ENCODE measurements at regions not wholly inside any gene's neighbourhood (a gene's known extent, or its start where the extent isn't known, plus 50 kb on each side); places are given as distances from the start of the nearest gene placed in this dataset.

GRCh38 chr2:4416431-4416830 lies 713.1 kb downstream of the DCDC2C start:
- no peak overlapping the region for H2AFZ ChIP-seq (ENCODE audit: low read depth, low read length)
- no peaks in the 10 kb centered on the region for H4K20me1 ChIP-seq (ENCODE audit: insufficient read depth, low read length)
- H3K4me3 ChIP-seq (ENCODE audit: low read depth in 1 of 2, low read length in 2 of 2), result no peak overlapping the region
- H3K4me2 ChIP-seq (ENCODE audit: insufficient read depth, low read length), result no peak overlapping the region
- ATAC-seq (ENCODE audit: insufficient read depth, low read depth) (no peak), DNase-seq (no peak)
- no peaks in the 10 kb centered on the region for H3K36me3 ChIP-seq (ENCODE audit: insufficient read depth, low read length)
- no peak overlapping the region for H3K9ac ChIP-seq (ENCODE audit: low read depth, low read length)
- no peaks in the 10 kb centered on the region for H3K4me1 ChIP-seq (ENCODE audit: insufficient read depth, low read length)
- TF ChIP-seq CTCF (IDR thresholded peaks at IDR 0.05; ENCODE audit: borderline replicate concordance, extremely low read depth, low read length, poor library complexity, severe bottlenecking), result no peak
- no peak for TF ChIP-seq EZH2 (IDR thresholded peaks at IDR 0.05; ENCODE audit: borderline replicate concordance, low read depth, low read length, severe bottlenecking)
- no peaks in the 10 kb centered on the region for H3K79me2 ChIP-seq (ENCODE audit: insufficient read depth, low read length)
- no peaks in the 10 kb centered on the region for H3K27me3 ChIP-seq (ENCODE audit: insufficient read depth, low read length, poor library complexity)
- H3K27ac ChIP-seq (ENCODE audit: low read length), result no peak overlapping the region
- H3K9me3 ChIP-seq (ENCODE audit: insufficient read depth, low read length, severe bottlenecking), result no peaks in the 10 kb centered on the region

GRCh38 chr2:4417771-4418170 lies 714.4 kb downstream of the DCDC2C start:
- no peak overlapping the region for H3K27ac ChIP-seq (ENCODE audit: low read length)
- ATAC-seq (ENCODE audit: insufficient read depth, low read depth), result no peak

GRCh38 chr2:4420032-4420431 lies 716.7 kb downstream of the DCDC2C start:
- no peak overlapping the region for H3K4me2 ChIP-seq (ENCODE audit: insufficient read depth, low read length)
- no peak for DNase-seq
- no peak for TF ChIP-seq EZH2 (IDR thresholded peaks at IDR 0.05; ENCODE audit: borderline replicate concordance, low read depth, low read length, severe bottlenecking)
- no peak for TF ChIP-seq CTCF (IDR thresholded peaks at IDR 0.05; ENCODE audit: borderline replicate concordance, extremely low read depth, low read length, poor library complexity, severe bottlenecking)
- H3K9me3 ChIP-seq (ENCODE audit: insufficient read depth, low read length, severe bottlenecking), result no peaks in the 10 kb centered on the region
- no peak for ATAC-seq (ENCODE audit: insufficient read depth, low read depth)
- no peaks in the 10 kb centered on the region for H3K4me1 ChIP-seq (ENCODE audit: insufficient read depth, low read length)
- no peak overlapping the region for H3K9ac ChIP-seq (ENCODE audit: low read depth, low read length)
- H3K27ac ChIP-seq (ENCODE audit: low read length), result no peak overlapping the region
- no peaks in the 10 kb centered on the region for H3K36me3 ChIP-seq (ENCODE audit: insufficient read depth, low read length)
- no peaks in the 10 kb centered on the region for H3K27me3 ChIP-seq (ENCODE audit: insufficient read depth, low read length, poor library complexity)
- no peaks in the 10 kb centered on the region for H3K79me2 ChIP-seq (ENCODE audit: insufficient read depth, low read length)
- H4K20me1 ChIP-seq (ENCODE audit: insufficient read depth, low read length), result no peaks in the 10 kb centered on the region
- H2AFZ ChIP-seq (ENCODE audit: low read depth, low read length), result no peak overlapping the region
- H3K4me3 ChIP-seq (ENCODE audit: low read depth in 1 of 2, low read length in 2 of 2), result no peak overlapping the region

More at GRCh38 chr2:4417771-4418170, 714.4 kb downstream of the DCDC2C start:
- H3K4me2 ChIP-seq (ENCODE audit: insufficient read depth, low read length), result no peak overlapping the region
- no peaks in the 10 kb centered on the region for H4K20me1 ChIP-seq (ENCODE audit: insufficient read depth, low read length)
- TF ChIP-seq CTCF (IDR thresholded peaks at IDR 0.05; ENCODE audit: borderline replicate concordance, extremely low read depth, low read length, poor library complexity, severe bottlenecking), result no peak
- no peak for TF ChIP-seq EZH2 (IDR thresholded peaks at IDR 0.05; ENCODE audit: borderline replicate concordance, low read depth, low read length, severe bottlenecking)
- H2AFZ ChIP-seq (ENCODE audit: low read depth, low read length), result no peak overlapping the region
- no peaks in the 10 kb centered on the region for H3K9me3 ChIP-seq (ENCODE audit: insufficient read depth, low read length, severe bottlenecking)
- no peaks in the 10 kb centered on the region for H3K36me3 ChIP-seq (ENCODE audit: insufficient read depth, low read length)
- no peaks in the 10 kb centered on the region for H3K27me3 ChIP-seq (ENCODE audit: insufficient read depth, low read length, poor library complexity)
- DNase-seq, result no peak
- H3K4me3 ChIP-seq (ENCODE audit: low read depth in 1 of 2, low read length in 2 of 2), result no peak overlapping the region
- no peaks in the 10 kb centered on the region for H3K79me2 ChIP-seq (ENCODE audit: insufficient read depth, low read length)
- no peak overlapping the region for H3K9ac ChIP-seq (ENCODE audit: low read depth, low read length)
- no peaks in the 10 kb centered on the region for H3K4me1 ChIP-seq (ENCODE audit: insufficient read depth, low read length)

GRCh38 chr2:4424153-4424552 lies 720.8 kb downstream of the DCDC2C start:
- Histone ChIP-seq H3K4me1 (ENCODE audit: insufficient read depth, low read length) (no peaks in the 10 kb centered on the region), H3K9me3 (ENCODE audit: insufficient read depth, low read length, severe bottlenecking) (no peaks in the 10 kb centered on the region), H2AFZ (ENCODE audit: low read depth, low read length) (no peak overlapping the region), H3K79me2 (ENCODE audit: insufficient read depth, low read length) (no peaks in the 10 kb centered on the region), H3K36me3 (ENCODE audit: insufficient read depth, low read length) (no peaks in the 10 kb centered on the region), H4K20me1 (ENCODE audit: insufficient read depth, low read length) (no peaks in the 10 kb centered on the region), H3K9ac (ENCODE audit: low read depth, low read length) (no peak overlapping the region), H3K4me2 (ENCODE audit: insufficient read depth, low read length) (no peak overlapping the region), H3K27ac (ENCODE audit: low read length) (no peak overlapping the region), H3K4me3 (ENCODE audit: low read depth in 1 of 2, low read length in 2 of 2) (no peak overlapping the region), H3K27me3 (ENCODE audit: insufficient read depth, low read length, poor library complexity) (no peaks in the 10 kb centered on the region)
- DNase-seq (no peak), ATAC-seq (ENCODE audit: insufficient read depth, low read depth) (no peak)
- no peak for TF ChIP-seq EZH2 (IDR thresholded peaks at IDR 0.05; ENCODE audit: borderline replicate concordance, low read depth, low read length, severe bottlenecking)
- no peak for TF ChIP-seq CTCF (IDR thresholded peaks at IDR 0.05; ENCODE audit: borderline replicate concordance, extremely low read depth, low read length, poor library complexity, severe bottlenecking)

Data from DND-41 (cell line).